ENCODE measurements at regions not wholly inside any gene's neighbourhood (a gene's known extent, or its start where the extent isn't known, plus 50 kb on each side); places are given as distances from the start of the nearest gene placed in this dataset.

DNA sequence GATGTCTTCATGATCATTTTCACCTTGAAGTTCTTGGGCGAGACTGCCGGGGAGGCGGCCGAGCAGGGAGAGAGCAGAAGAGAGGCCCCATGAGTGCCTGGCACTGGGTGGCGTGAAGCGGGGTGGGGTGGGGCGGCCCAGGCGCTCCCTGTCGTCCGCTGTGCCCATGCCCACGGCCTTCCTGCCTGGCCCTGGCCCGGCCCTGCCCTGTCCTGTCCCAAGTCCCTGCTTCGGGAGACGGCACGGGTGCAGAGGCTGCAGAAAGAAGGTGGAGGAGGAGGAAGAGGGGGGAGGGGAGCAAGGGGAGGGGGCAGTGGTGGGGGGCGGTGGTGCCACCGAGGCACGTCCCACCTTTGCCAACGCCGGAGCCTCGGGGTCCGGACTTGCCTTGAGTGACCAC lies 118.4 kb downstream of the PTPRS start (continued):
- no peak for TF ChIP-seq EGR1 (IDR thresholded peaks at IDR 0.05; ENCODE audit: borderline replicate concordance, low read depth, low read length)
- TF ChIP-seq KDM5A (IDR thresholded peaks at IDR 0.05; ENCODE audit: low read length) = no peak
- TF ChIP-seq ZNF274 (IDR thresholded peaks at IDR 0.05; ENCODE audit: borderline replicate concordance, extremely low read depth, low read length) = no peak
- no peak for TF ChIP-seq BCL11A (IDR thresholded peaks at IDR 0.05; ENCODE audit: low read depth in 2 of 2, low read length in 2 of 2)
- no peak for TF ChIP-seq ASH2L (IDR thresholded peaks at IDR 0.05; ENCODE audit: low read length)
- TF ChIP-seq, protein P1, sequence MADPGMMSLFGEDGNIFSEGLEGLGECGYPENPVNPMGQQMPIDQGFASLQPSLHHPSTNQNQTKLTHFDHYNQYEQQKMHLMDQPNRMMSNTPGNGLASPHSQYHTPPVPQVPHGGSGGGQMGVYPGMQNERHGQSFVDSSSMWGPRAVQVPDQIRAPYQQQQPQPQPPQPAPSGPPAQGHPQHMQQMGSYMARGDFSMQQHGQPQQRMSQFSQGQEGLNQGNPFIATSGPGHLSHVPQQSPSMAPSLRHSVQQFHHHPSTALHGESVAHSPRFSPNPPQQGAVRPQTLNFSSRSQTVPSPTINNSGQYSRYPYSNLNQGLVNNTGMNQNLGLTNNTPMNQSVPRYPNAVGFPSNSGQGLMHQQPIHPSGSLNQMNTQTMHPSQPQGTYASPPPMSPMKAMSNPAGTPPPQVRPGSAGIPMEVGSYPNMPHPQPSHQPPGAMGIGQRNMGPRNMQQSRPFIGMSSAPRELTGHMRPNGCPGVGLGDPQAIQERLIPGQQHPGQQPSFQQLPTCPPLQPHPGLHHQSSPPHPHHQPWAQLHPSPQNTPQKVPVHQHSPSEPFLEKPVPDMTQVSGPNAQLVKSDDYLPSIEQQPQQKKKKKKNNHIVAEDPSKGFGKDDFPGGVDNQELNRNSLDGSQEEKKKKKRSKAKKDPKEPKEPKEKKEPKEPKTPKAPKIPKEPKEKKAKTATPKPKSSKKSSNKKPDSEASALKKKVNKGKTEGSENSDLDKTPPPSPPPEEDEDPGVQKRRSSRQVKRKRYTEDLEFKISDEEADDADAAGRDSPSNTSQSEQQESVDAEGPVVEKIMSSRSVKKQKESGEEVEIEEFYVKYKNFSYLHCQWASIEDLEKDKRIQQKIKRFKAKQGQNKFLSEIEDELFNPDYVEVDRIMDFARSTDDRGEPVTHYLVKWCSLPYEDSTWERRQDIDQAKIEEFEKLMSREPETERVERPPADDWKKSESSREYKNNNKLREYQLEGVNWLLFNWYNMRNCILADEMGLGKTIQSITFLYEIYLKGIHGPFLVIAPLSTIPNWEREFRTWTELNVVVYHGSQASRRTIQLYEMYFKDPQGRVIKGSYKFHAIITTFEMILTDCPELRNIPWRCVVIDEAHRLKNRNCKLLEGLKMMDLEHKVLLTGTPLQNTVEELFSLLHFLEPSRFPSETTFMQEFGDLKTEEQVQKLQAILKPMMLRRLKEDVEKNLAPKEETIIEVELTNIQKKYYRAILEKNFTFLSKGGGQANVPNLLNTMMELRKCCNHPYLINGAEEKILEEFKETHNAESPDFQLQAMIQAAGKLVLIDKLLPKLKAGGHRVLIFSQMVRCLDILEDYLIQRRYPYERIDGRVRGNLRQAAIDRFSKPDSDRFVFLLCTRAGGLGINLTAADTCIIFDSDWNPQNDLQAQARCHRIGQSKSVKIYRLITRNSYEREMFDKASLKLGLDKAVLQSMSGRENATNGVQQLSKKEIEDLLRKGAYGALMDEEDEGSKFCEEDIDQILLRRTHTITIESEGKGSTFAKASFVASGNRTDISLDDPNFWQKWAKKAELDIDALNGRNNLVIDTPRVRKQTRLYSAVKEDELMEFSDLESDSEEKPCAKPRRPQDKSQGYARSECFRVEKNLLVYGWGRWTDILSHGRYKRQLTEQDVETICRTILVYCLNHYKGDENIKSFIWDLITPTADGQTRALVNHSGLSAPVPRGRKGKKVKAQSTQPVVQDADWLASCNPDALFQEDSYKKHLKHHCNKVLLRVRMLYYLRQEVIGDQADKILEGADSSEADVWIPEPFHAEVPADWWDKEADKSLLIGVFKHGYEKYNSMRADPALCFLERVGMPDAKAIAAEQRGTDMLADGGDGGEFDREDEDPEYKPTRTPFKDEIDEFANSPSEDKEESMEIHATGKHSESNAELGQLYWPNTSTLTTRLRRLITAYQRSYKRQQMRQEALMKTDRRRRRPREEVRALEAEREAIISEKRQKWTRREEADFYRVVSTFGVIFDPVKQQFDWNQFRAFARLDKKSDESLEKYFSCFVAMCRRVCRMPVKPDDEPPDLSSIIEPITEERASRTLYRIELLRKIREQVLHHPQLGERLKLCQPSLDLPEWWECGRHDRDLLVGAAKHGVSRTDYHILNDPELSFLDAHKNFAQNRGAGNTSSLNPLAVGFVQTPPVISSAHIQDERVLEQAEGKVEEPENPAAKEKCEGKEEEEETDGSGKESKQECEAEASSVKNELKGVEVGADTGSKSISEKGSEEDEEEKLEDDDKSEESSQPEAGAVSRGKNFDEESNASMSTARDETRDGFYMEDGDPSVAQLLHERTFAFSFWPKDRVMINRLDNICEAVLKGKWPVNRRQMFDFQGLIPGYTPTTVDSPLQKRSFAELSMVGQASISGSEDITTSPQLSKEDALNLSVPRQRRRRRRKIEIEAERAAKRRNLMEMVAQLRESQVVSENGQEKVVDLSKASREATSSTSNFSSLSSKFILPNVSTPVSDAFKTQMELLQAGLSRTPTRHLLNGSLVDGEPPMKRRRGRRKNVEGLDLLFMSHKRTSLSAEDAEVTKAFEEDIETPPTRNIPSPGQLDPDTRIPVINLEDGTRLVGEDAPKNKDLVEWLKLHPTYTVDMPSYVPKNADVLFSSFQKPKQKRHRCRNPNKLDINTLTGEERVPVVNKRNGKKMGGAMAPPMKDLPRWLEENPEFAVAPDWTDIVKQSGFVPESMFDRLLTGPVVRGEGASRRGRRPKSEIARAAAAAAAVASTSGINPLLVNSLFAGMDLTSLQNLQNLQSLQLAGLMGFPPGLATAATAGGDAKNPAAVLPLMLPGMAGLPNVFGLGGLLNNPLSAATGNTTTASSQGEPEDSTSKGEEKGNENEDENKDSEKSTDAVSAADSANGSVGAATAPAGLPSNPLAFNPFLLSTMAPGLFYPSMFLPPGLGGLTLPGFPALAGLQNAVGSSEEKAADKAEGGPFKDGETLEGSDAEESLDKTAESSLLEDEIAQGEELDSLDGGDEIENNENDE (IDR thresholded peaks at IDR 0.05; ENCODE audit: insufficient replicate concordance, low read length) = no peak

Data from H1 (cell line).